ENCODE measurements at regions not wholly inside any gene's neighbourhood (a gene's known extent, or its start where the extent isn't known, plus 50 kb on each side); places are given as distances from the start of the nearest gene placed in this dataset.

DNA sequence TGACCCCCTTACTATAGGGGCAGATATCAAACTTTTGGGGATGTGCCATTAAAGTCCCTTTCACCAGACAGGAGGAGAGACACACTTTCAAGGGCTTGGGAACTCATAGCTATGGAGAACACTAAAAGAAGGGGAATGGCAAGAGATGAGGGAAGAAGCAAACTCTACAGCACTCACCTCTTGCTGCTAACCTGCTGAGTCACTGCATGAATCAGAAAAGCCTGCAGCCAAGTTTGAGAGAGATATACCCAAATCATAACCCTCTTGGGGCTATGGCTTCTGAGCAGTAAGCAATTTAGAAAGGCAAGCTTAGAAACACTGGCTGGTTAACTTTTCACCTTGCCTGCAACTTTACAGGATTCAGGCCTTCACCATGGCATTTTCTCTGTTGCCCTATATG is 1028.0 kb downstream of the UQCRFS1 start:
- no peak overlapping the region for H3K4me3 ChIP-seq (ENCODE audit: low read depth, low read length)
- TF ChIP-seq MYC (IDR thresholded peaks at IDR 0.05; ENCODE audit: low read depth, low read length) (no peak), POLR2A (IDR thresholded peaks at IDR 0.05; ENCODE audit: extremely low read depth, insufficient read length) (no peak)
- TF ChIP-seq, protein P1, sequence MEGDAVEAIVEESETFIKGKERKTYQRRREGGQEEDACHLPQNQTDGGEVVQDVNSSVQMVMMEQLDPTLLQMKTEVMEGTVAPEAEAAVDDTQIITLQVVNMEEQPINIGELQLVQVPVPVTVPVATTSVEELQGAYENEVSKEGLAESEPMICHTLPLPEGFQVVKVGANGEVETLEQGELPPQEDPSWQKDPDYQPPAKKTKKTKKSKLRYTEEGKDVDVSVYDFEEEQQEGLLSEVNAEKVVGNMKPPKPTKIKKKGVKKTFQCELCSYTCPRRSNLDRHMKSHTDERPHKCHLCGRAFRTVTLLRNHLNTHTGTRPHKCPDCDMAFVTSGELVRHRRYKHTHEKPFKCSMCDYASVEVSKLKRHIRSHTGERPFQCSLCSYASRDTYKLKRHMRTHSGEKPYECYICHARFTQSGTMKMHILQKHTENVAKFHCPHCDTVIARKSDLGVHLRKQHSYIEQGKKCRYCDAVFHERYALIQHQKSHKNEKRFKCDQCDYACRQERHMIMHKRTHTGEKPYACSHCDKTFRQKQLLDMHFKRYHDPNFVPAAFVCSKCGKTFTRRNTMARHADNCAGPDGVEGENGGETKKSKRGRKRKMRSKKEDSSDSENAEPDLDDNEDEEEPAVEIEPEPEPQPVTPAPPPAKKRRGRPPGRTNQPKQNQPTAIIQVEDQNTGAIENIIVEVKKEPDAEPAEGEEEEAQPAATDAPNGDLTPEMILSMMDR (IDR thresholded peaks at IDR 0.05; ENCODE audit: low read depth, low read length): no peak
- TF ChIP-seq, protein P2, sequence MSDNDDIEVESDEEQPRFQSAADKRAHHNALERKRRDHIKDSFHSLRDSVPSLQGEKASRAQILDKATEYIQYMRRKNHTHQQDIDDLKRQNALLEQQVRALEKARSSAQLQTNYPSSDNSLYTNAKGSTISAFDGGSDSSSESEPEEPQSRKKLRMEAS (IDR thresholded peaks at IDR 0.05; ENCODE audit: low read depth, low read length): no peak
- DNase-seq (ENCODE audit: low read depth): peak; percentile 1

DNA sequence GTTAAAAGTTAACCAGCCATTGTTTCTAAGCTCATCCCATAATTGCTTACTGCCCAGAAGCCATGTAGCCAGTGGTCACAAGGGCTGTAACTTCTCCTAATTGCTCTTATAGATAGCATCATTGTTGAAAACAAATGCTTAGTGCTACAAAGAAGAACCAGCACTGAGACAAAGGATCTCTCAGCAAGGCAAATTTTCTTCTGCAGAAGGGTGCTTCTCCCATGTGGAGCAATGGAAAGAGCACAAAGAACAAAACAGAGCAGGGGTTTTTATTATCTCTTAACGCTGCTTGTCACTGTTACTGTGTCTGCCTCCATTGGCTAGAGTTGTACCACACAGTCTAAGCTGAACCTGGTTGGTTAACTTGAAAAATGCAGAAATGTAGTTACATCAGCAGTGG is 1036.8 kb downstream of the UQCRFS1 start:
- DNase-seq (ENCODE audit: low read depth): no peak
- TF ChIP-seq, protein P2 (IDR thresholded peaks at IDR 0.05; ENCODE audit: low read depth, low read length): no peak
- TF ChIP-seq POLR2A (IDR thresholded peaks at IDR 0.05; ENCODE audit: extremely low read depth, insufficient read length): no peak
- TF ChIP-seq, protein P1 (IDR thresholded peaks at IDR 0.05; ENCODE audit: low read depth, low read length): no peak
- TF ChIP-seq MYC (IDR thresholded peaks at IDR 0.05; ENCODE audit: low read depth, low read length): no peak
- H3K4me3 ChIP-seq (ENCODE audit: low read depth, low read length): no peak overlapping the region

DNA sequence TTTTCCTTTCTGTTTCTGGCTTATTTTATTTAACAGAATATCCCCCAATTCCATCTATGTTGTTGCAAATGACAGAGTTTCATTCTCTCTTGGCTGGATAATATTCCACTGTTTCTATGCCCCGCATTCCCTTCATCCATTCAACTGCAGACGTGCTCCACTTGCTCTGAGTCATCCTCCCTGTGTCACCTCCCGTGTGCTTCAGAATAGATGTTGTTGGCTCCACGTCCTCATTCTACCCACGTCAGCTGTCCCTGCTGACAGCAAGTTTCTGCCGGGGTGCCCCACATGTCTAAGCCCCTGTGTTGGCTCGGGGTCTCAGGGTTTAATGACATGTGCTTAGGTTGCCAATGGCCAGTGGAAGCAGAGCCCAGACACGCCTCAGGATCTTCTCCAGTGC is 1041.0 kb downstream of the UQCRFS1 start:
- no peak for TF ChIP-seq POLR2A (IDR thresholded peaks at IDR 0.05; ENCODE audit: extremely low read depth, insufficient read length)
- no peak for TF ChIP-seq MYC (IDR thresholded peaks at IDR 0.05; ENCODE audit: low read depth, low read length)
- TF ChIP-seq, protein P2 (IDR thresholded peaks at IDR 0.05; ENCODE audit: low read depth, low read length): no peak
- TF ChIP-seq, protein P1 (IDR thresholded peaks at IDR 0.05; ENCODE audit: low read depth, low read length): no peak
- DNase-seq (ENCODE audit: low read depth): no peak
- H3K4me3 ChIP-seq (ENCODE audit: low read depth, low read length): no peak overlapping the region

DNA sequence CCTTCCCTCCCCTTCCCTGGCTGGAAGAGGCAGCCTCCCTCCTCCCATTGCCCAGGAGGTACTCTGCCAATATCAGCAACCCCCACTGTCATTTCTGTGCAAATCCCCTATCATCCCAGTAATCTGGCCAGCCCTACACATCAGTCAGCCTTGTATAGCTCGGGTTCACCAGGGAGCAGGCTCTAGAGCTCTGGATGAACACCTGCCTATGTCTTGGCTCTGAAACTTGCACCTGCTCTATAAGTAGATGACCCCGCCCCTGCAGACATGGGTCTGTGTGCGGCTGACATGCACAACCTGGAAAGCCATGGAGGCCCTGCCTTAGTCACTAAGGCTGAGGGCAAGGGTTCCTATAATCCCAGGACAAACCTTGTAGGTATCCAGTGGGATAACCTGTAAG is 1042.9 kb downstream of the UQCRFS1 start:
- H3K4me3 ChIP-seq (ENCODE audit: low read depth, low read length): no peak overlapping the region
- TF ChIP-seq, protein P2 (IDR thresholded peaks at IDR 0.05; ENCODE audit: low read depth, low read length): no peak
- TF ChIP-seq POLR2A (IDR thresholded peaks at IDR 0.05; ENCODE audit: extremely low read depth, insufficient read length) (no peak), MYC (IDR thresholded peaks at IDR 0.05; ENCODE audit: low read depth, low read length) (no peak)
- TF ChIP-seq, protein P1 (IDR thresholded peaks at IDR 0.05; ENCODE audit: low read depth, low read length): no peak
- DNase-seq (ENCODE audit: low read depth): no peak

DNA sequence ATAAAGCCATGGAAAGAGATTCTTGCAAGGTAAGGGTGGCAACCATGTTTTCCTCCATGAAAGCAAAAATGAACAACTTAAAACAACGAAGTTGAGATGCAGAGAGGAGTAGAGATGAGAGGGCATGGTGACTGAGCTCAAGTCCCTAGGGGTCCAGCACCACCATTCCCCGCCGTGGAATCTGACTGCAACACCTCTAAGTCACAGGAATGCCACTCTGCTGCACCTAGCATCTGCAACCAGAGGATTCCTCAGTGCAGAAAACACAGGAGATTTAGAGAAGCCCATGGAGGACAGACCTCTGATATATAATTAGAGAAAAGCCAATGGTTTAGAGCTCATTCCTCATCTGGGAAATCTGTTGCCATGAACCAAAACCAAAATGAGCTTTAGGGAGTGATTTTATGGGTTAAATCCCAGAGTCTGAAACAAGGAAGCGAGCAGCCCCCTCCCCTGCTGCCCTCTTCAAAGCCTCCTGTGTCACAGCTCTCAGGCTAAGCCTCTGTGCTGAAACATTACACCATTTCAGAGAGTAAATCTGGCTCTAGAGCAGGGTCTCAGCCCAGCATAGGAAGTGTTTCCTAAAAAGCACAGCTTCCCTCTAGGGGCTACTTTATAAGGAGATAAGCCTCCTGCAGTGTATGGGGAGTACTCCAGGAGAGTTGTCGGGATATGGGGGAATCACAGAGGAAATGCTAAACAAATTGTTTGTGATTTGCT is 1043.6 kb downstream of the UQCRFS1 start:
- DNase-seq (ENCODE audit: low read depth): no peak
- no peak overlapping the region for H3K4me3 ChIP-seq (ENCODE audit: low read depth, low read length)
- TF ChIP-seq, protein P1 (IDR thresholded peaks at IDR 0.05; ENCODE audit: low read depth, low read length): no peak
- TF ChIP-seq POLR2A (IDR thresholded peaks at IDR 0.05; ENCODE audit: extremely low read depth, insufficient read length): no peak
